ENCODE measurements at regions not wholly inside any gene's neighbourhood (a gene's known extent, or its start where the extent isn't known, plus 50 kb on each side); places are given as distances from the start of the nearest gene placed in this dataset.
"Not testable (repeated sequence)": the region's sequence is repeated elsewhere in the genome, so short reads cannot be mapped to it uniquely, and the experiment has no call there.

- no peak overlapping the region for H3K27ac Mint-ChIP-seq
- DNase-seq = no peak
- no peaks in the 10 kb centered on the region for H3K36me3 Mint-ChIP-seq (ENCODE audit: low read depth)
- ChIA-PET POLR2A (no interaction called here), CTCF (no interaction called here)
- no peak for TF ChIP-seq CTCF (IDR thresholded peaks at IDR 0.05)
- H3K27me3 Mint-ChIP-seq = no peaks in the 10 kb centered on the region
- intact Hi-C loops (cut with micrococcal nuclease) = no loop called here
- H3K9me3 Mint-ChIP-seq = no peaks in the 10 kb centered on the region
- no peaks in the 10 kb centered on the region for H3K4me1 Mint-ChIP-seq
- ATAC-seq (ENCODE audit: low read depth) = no peak
- no peak overlapping the region for H3K4me3 Mint-ChIP-seq
Measured at GRCh38 chr7:82669141-82669540, 225.6 kb upstream of the CACNA2D1 start.

DNA sequence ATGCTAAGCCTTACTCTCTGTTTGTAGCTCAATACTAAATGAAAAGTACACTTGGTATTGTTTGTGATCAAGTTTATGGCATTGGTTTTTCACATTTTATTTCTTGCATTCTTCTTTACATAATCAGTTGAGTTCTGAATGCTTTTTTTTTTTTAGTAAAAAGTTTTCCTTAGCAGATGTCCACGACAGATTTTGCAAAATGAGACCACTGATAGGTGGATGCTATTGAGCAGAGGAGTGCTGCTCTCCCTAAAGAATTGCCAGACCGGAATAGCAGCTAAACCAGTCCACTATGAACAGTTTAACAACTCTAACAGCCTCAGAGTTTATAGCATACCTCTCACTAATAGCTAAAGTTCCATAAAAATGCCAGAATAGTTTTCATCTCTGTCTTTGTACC lies 225.1 kb upstream of the CACNA2D1 start:
- intact Hi-C loops (cut with micrococcal nuclease) = no loop called here
- Mint-ChIP-seq H3K27ac (no peak overlapping the region), H3K4me1 (no peaks in the 10 kb centered on the region), H3K36me3 (ENCODE audit: low read depth) (no peaks in the 10 kb centered on the region), H3K4me3 (no peak overlapping the region), H3K27me3 (no peaks in the 10 kb centered on the region), H3K9me3 (no peaks in the 10 kb centered on the region)
- DNase-seq (no peak), ATAC-seq (ENCODE audit: low read depth) (no peak)
- ChIA-PET CTCF (no interaction called here), POLR2A (no interaction called here)
- no peak for TF ChIP-seq CTCF (IDR thresholded peaks at IDR 0.05)

- ChIA-PET POLR2A (no interaction called here), CTCF (no interaction called here)
- intact Hi-C loops (cut with micrococcal nuclease) = no loop called here
- Mint-ChIP-seq H3K4me1 (no peaks in the 10 kb centered on the region), H3K4me3 (no peak overlapping the region), H3K36me3 (ENCODE audit: low read depth) (no peaks in the 10 kb centered on the region), H3K27ac (no peak overlapping the region), H3K9me3 (no peaks in the 10 kb centered on the region), H3K27me3 (no peaks in the 10 kb centered on the region)
- TF ChIP-seq CTCF (IDR thresholded peaks at IDR 0.05) = no peak
- no peak for DNase-seq
- no peak for ATAC-seq (ENCODE audit: low read depth)
Measured at GRCh38 chr7:82665966-82666507, 222.5 kb upstream of the CACNA2D1 start.

DNA sequence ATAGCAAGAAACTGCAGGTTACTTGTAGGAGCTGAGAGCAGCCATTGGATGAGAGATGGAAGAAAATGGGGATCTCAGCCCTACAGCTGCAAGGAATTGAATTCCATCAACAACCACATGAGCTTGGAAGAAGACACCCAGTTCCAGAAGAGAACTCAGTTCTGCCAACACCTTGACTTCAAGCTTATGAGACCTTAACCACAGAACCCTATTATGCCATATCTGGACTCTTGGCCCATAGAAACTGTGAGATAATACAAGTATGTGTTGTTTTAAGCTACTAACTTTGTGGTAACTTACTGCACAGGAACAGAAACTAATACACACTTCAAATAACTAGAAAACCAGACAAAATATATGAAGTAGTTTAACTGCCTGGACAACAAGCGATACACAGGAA lies 212.4 kb upstream of the CACNA2D1 start:
- H3K27me3 Mint-ChIP-seq = no peaks in the 10 kb centered on the region
- ChIA-PET CTCF (no interaction called here), POLR2A (no interaction called here)
- intact Hi-C loops (cut with micrococcal nuclease) = no loop called here
- no peaks in the 10 kb centered on the region for H3K4me1 Mint-ChIP-seq
- peaks cover 11% of the 10 kb centered on the region for H3K9me3 Mint-ChIP-seq
- H3K36me3 Mint-ChIP-seq (ENCODE audit: low read depth) = no peaks in the 10 kb centered on the region
- no peak for ATAC-seq (ENCODE audit: low read depth)
- no peak for TF ChIP-seq CTCF (IDR thresholded peaks at IDR 0.05)
- no peak overlapping the region for H3K27ac Mint-ChIP-seq
- DNase-seq = no peak
- H3K4me3 Mint-ChIP-seq = no peak overlapping the region

DNA sequence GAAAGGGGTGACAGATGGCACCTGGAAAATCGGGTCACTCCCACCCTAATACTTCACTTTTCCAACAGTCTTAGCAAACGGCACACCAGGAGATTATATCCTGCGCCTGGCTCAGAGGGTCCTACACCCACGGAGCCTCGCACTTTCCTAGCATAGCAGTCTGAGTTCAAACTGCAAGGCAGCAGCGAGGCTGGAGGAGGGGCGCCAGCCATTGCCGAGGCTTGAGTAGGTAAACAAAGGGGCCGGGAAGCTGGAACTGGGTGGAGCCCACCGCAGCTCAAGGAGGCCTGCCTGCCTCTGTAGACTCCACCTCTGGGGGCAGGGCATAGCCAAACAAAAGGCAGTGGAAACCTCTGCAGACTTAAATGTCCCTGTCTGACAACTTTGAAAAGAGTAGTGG lies 206.5 kb upstream of the CACNA2D1 start:
- POLR2A ChIA-PET; intact Hi-C loops (cut with micrococcal nuclease); H3K36me3 Mint-ChIP-seq (ENCODE audit: low read depth); H3K27ac Mint-ChIP-seq; DNase-seq; H3K4me1 Mint-ChIP-seq; ATAC-seq (ENCODE audit: low read depth); H3K4me3 Mint-ChIP-seq; H3K27me3 Mint-ChIP-seq; CTCF ChIA-PET; H3K9me3 Mint-ChIP-seq: not testable (repeated sequence)

GRCh38 chr7:82633592-82633991 lies 190.0 kb upstream of the CACNA2D1 start:
- TF ChIP-seq CTCF (IDR thresholded peaks at IDR 0.05) = no peak
- no peak for ATAC-seq (ENCODE audit: low read depth)
- H3K4me1 Mint-ChIP-seq = no peaks in the 10 kb centered on the region
- H3K27ac Mint-ChIP-seq = no peak overlapping the region
- no peak for DNase-seq
- peaks cover 3% of the 10 kb centered on the region for H3K9me3 Mint-ChIP-seq
- POLR2A ChIA-PET = no interaction called here
- no peak overlapping the region for H3K4me3 Mint-ChIP-seq
- CTCF ChIA-PET = no interaction called here
- H3K27me3 Mint-ChIP-seq = no peaks in the 10 kb centered on the region
- intact Hi-C loops (cut with micrococcal nuclease) = no loop called here
- no peaks in the 10 kb centered on the region for H3K36me3 Mint-ChIP-seq (ENCODE audit: low read depth)
